ENCODE measurements at regions not wholly inside any gene's neighbourhood (a gene's known extent, or its start where the extent isn't known, plus 50 kb on each side); places are given as distances from the start of the nearest gene placed in this dataset.
"Not testable (repeated sequence)": the region's sequence is repeated elsewhere in the genome, so short reads cannot be mapped to it uniquely, and the experiment has no call there.

DNA sequence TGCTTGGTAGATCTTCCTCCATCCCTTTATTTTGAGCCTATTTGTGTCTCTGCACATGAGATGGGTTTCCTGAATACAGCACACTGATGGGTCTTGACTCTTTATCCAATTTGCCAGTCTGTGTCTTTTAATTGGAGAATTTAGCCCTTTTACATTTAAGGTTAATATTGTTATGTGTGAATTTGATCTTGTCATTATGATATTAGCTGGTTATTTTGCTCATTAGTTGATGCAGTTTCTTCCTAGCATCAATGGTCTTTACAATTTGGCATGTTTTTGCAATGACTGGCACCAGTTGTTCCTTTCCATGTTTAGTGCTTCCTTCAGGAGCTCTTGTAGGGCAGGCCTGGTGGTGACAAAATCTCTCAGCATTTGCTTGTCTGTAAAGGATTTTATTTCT lies 72.4 kb downstream of the HNRNPD start:
- not testable (repeated sequence) for DNase-seq (ENCODE audit: low read depth)

DNA sequence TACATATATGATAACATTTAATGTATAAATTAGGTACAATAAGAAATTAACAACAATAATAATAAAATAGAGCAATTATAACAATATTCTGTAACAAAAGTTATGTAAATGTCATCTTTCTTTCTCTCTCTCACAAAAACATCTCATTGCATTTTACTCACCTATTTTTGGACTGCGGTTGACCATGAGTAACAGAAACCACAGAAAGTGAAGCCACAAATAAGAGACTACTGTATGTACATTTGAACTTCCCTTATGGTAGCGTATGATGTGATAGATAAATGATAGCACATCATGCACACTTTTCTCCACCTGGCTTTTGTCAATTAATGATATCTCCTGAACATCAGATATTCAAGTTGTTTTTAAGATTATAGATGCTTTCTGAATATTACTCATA lies 80.5 kb downstream of the HNRNPD start:
- peak; percentile 1 for DNase-seq (ENCODE audit: low read depth)

DNA sequence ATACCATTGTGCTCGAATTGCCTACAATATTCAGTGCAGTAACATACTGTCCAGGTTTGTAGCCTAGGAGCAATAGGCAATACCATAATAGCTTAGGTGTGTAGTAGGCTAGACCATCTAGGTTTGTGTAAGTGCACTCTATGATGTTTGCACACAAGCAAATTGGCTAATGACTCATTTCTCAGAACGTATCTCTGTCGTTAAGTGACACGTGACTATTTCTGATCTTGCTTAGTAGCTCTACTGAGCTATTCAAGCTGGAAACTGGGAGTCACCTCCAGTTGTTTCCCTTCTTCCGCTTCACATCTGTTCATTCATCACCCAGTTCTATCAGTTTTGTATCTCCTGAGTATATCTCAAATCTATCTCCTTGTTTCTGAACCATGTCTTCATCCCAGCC lies 86.1 kb downstream of the HNRNPD start:
- no peak for DNase-seq (ENCODE audit: low read depth)

DNA sequence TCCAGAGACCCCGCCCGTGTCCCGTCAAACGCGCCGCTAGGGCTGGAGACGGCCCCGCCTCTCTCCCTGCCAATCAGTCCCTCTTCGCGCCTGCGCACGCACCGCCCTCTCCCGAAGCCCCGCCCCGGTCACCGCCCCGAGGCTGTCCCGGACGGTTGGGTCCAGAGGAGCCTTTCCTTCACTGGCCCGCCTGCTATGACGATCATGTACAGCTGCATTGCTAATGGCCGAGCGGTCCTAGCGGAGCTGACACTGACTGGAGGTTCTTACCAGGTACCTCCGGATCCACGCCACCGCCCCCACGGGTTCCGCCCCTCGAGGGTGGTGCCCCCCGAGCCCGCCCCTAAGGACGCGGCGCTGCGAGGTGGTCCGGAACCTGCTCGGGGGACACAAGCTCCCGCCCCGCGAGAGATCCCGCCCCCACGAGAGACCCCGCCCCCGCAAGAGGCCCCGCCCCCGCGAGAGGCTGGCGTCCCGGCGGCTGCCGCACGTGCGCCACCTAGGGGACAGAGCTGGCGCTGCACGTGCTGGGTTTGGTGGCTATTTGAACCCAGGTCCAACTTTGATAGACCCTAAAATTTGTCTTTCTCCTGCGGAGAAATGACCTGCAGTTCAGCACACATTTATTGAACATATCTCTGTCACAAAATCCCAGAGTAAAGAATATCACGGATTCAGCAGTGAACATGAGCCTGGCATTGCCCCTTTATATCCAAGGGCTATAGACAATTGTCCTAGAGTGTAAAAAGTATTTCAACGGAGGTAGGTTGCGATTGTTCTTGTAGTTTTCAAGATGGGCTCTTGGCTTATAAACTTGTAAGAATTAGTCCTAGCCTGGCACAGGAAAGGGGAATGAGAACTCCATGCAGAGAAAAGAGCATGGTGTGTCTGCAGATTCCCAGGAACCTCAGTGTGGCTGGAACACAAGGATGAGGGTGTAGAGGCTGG lies 88.7 kb downstream of the HNRNPD start:
- peak; percentile 82 for DNase-seq (ENCODE audit: low read depth)

DNA sequence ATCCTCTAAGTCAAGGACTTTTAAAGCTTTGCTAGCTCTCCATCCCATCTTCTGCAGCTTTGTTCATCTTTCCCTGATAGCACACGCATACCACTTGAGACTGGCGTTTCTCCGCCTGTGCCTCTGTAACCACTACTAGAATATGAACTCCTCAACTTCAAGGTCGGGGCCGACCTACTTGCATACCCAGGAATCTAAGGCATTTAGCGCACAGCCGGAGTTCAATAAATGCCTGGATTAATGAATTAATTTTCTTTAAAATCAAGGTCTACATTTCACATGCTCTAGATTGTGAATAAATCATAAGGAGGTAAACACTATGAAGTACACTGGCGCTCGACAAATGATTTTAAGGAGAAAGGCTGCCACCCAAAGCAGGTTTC lies 89.3 kb downstream of the HNRNPD start:
- no peak for DNase-seq (ENCODE audit: low read depth)

DNA sequence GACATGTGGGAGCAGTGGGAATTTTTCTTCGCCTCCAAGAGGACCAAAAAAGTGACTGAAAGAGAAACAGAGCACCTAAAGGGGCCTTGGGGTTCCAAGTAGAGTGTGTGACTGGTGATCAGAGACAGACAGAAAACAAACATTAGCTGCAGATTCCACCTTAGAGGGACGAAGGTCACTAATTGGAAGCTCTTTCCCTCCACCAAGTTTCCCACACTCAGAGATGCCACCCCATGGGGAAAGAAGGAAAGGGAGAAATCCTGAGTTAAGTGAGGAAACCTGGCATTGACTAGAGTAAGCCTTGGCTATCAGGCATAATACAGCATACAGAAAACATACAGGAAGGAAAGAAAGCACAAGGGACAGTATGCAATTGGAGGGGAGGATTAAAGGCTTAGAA lies 90.9 kb downstream of the HNRNPD start:
- no peak for DNase-seq (ENCODE audit: low read depth)

DNA sequence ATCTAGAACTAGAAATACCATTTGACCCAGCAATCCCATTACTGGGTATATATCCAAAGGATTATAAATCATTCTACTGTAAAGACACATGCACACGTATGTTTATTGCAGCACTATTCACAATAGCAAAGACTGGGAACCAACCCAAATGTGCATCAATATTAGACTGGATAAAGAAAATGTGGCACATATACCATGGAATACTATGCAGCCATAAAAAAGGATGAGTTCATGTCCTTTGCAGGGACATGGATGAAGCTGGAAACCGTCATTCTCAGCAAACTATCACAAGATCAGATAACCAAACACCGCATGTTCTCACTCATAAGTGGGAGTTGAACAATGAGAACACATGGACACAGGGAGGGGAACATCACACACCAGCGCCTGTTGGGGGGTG lies 94.2 kb downstream of the HNRNPD start:
- not testable (repeated sequence) for DNase-seq (ENCODE audit: low read depth)

DNA sequence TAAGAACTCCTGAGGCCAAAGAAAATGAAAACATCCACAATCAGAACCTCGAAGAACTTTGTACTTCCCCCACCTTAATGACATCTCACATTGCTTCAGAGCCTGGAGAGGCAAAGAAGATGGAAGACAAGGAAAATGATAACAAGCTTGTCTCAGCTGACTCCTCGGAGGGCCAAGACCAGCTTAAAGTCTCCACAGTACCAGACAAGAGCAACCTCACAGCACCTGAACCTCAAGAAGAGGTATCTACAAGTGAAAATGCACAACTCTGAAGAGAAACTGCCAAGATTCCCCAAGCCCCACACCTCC lies 97.5 kb downstream of the HNRNPD start:
- DNase-seq (ENCODE audit: low read depth), result no peak

DNA sequence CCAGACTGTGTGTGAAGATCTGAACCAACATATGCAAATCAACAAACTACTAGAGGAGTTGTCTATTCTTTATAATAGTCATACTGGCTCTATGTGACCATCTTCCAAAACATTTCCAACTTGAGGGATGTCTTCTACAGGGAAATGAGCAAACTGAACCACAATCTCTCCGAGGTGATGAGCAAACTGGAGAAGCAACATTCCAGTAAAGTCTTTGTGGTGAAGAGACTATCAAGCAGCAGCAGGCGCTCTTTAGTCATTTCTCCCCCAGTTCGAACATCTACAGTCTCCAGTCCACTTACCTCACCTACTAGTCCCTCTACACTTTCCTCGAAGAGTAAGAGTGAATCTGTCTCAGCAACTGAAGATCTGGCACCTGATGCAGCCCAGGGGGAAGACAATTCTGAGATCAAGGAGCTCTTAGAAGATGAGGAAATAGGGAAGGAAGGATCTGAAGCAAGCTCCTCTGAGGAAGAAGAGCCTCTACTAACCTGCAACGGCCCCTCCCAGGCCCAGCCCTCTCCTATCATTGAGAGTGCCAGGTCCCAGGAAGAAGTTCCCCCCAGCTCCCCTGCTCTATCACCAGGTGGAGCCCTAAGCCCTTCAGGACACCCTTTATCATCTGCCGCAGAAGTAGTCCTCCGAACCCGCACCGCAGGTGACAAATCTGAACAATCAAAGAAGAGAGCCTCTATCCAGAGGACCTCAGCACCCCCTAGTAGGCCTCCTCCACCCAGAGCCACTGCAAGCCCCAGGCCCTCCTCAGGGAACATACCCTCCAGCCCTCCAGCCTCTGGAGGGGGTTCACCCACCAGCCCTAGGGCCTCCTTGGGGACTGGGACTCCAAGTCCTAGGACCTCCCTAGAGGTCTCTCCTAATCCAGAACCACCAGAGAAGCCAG lies 98.1 kb downstream of the HNRNPD start:
- DNase-seq (ENCODE audit: low read depth), result no peak

DNA sequence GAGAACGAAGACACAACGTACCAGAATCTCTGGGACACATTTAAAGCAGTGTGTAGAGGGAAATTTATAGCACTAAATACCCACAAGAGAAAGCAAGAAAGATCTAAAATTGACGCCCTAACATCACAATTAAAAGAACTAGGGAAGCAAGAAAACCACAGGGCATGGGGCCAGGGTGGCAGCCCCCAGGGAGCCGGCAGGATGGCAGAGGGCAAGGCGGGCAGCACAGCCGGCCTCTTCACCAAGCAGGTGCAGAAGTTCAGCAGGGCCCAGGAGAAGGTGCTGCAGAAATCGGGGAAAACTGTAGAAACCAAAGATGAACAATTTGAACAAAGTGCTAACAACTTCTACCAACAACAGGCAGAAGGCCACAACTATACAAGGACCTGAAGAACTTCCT lies 99.1 kb downstream of the HNRNPD start:
- not testable (repeated sequence) for DNase-seq (ENCODE audit: low read depth)

DNA sequence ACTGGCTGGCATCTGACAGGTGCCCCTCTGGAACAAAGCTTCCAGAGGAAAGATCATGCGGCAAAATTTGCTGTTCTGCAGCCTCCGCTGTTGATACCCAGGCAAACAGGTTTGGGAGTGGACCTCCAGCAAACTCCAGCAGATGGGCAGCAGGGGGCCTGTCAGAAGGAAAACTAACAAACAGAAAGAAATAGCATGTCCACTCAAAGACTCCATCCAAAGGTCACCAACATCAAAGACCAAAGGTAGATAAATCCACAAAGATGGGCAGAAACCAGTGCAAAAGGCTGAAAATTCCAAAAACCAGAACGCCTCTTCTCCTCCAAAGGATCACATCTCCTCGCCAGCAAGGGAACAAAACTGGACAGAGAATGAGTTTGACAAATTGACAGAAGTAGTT lies 101.3 kb downstream of the HNRNPD start:
- not testable (repeated sequence) for DNase-seq (ENCODE audit: low read depth)

DNA sequence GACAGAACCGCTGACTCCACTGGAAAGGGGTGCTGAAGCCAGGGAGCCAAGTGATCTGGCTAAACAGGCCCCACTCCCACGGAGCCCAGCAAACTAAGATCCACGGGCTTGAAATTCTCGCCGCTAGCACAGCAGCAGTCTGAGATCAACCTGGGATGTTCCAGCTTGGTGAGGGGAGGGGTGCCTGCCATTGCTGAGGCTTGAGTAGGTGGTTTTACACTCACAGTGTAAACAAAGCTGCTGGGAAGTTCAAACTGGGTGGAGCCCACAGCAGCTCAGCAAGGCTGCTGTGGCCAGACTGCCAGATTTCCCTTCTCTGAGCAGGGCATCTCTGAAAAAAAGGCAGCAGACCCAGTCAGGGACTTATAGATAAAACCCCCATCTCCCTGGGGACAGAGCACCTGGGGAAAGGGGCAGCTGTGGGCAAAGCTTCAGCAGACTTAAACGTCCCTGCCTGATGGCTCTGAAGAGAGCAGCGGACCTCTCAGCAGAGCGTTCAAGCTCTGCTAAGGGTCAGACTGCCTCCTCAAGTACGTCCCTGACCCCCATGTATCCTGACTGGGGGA lies 101.8 kb downstream of the HNRNPD start:
- DNase-seq (ENCODE audit: low read depth), result not testable (repeated sequence)

DNA sequence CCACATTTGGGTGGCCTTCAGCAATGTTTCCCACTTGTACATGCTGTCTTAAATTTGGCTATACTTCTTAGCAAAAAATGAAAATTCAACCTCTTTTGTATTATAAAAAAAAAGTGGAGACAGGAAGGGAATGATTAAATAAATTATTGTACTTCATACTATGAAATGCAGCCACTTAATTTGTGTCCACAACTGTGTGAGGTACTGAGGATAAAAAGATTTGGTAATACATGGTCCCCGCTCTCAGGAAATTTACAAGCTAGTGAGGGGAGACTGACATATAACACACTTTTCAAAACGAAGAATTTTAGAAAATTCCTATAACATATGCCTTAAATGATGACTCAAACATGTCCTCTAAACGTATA lies 105.0 kb downstream of the HNRNPD start:
- DNase-seq (ENCODE audit: low read depth), result no peak

DNA sequence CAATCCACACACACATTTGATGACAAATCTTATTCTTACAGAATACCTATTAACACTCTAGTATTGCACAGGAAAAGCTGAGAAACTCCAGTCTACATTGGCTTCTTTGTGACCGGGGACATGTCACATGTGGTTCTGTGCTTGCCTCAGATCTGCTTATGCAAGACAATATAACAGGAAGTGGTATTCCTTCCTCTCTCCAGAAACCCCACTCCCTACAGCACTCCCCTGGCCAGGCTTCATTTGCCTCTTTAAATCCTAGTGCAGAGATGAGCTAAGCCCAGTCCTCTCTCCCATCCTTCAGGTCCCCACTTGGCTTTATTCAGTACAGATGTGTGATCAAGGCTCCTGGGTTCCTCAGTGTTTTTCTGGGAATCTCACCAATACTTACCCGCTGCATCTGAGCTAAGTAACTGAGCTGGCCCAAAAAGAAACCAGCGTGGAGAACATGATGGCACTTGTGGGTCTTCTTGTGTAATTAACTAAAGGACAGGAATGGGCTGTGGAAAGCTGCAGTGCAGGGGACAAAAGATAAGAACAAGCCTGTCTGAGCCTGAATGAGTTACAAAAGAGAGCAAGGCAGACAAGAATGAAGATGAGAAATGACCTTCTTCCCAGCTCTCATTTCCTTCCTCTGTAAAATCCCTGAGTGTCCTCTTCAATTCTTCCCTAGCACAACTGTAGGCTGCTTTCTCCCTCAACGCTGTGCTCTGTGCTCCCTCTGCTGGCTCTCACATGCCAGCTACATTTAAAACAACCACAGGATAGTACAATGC lies 105.6 kb downstream of the HNRNPD start:
- peak; percentile 55 for DNase-seq (ENCODE audit: low read depth)

DNA sequence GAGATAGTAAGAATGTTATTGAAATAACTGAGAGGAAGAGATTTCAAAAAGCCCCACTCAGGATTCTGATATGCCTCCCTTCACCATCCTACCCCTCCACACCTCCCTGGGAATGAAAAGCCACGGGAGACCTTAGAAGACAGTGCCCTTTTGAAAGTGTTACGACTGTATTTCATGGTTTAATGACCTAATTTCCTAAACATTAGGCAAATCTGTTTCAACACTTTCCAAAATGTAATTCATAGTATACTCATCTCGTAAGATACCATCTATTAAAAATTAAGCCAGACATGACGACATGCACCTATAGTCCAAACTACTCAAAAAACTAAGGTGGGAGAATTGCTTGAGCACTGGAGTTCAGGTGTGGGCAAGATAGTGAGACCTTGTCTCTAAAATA lies 106.3 kb downstream of the HNRNPD start:
- DNase-seq (ENCODE audit: low read depth), result no peak

DNA sequence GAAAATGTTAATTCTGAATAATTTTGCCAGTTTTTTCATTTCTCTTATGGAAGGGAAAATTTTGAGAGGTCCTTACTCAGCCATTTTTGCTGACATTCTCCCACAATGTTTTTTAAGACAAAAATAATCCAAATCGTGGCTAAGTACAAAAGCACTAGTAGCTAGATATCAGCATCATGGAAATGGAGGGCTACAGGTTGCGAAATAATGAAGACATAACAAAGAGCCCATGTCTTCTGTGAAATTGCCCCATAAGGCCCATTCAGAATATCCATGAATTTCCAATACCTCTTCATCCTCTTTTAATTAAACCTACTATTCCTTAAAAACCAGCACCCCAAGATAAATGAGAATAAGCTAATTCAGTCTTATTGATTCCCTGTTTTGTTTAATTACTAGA lies 107.4 kb downstream of the HNRNPD start:
- DNase-seq (ENCODE audit: low read depth), result no peak

DNA sequence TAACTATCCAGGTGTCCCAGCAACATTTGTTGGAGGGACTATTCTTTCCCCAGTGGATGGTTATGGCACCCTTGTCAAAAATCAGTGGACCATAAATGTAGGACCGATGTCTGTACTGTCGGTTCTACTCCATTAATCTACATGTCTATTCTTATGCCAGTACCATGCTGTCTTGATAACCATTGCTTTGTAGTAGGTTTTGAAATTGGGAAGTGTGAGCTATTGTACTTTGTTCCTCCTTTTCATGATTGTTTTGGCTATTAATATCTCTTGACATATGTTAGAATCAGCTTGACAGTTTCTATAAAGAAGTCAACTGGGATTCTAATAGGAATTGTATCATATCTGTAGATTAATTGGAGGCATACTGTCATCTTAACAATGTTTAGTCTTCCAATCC lies 112.7 kb downstream of the HNRNPD start:
- DNase-seq (ENCODE audit: low read depth), result no peak

DNA sequence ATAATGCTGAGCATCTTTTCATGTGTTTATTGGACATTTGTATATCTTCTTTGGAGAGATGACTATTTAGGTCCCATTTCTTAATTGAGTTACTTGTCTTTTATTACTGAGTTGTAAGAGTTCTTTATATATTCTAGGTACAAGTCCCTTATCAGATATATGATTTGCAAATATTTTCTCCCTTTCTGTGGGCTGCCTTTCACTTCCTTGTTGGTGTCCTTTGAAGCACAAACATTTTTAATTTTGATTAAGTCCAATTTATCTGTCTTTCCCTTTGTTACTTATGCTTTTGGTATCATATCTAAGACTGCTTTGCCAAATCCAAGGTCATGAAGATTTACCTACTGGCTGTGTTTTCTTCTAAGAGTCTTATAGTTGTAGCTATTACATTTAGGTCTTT lies 113.2 kb downstream of the HNRNPD start:
- DNase-seq (ENCODE audit: low read depth), result no peak

DNA sequence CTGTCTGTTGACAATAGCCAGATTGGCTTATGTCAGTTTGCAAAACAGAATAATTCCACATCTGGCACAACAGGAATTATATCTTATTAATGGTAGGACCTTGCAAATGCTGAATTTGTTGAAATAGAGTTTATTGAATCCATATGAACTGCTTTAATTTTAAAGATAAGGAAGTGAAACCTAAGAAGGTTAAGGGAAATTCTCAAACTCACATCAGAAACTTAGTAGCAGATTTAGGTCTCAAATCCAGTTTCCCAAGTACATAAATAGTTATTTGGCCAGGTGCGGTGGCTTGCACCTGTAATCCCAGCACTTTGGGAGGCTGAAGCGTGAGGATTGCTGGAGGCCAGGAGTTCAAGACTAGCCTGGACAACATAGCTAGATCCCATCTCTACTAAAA lies 117.1 kb downstream of the HNRNPD start:
- DNase-seq (ENCODE audit: low read depth), result no peak

DNA sequence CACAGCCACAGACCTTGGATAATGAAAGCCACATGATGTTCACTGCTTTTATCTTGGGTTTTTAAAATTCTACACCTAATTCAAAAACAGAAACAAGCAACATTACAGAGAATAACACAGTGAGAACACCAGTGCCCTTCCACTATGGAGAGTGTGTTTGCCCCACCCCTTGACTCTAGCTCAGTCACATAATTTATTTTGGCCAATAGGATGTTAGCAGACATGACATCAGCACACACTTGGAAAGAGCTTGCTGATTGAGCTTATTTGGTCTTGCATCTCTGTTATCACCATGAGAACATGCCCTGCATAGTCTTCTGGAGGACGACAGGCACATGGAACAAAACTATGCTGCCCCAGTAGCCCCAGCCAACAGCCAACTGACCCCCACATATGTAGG lies 118.1 kb downstream of the HNRNPD start:
- no peak for DNase-seq (ENCODE audit: low read depth)

DNA sequence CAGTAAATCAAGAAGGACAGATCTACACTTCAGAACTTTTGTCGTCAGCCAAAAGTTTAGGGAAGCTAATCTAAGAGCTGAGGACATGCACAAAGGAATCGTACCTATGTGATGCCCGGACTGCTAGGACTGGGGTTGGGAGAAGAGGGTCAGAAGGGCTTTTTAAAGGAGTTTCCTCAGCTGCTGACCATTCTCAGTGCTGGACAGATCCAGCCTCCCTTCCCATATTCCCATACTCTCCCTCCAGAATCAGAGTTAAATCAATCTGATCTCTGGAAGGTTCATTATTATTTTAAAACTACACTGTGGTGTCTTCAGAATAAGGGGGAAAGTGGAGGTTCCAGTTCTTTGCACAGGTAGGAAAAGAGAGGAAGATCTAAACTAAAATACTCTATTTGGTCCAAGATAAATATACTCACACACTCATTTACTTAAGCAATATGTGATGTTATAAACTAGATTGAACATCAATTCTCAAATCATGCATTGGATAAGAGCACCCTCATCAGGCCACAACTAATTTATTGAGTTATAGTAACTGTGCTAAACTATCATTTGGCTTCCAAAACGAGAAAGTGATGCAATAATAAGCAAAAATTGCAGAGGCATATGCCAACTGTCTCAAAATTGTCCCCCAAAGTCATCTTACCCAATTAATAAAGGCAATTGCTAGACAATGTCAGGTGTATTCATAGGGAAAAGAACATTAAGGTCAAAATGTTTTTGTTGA lies 124.7 kb downstream of the HNRNPD start:
- no peak for DNase-seq (ENCODE audit: low read depth)

All from LHCN-M2 (cell line).